Prostate gland (tissue), 2 donors: ENCODE measurements at regions not wholly inside any gene's neighbourhood (a gene's known extent, or its start where the extent isn't known, plus 50 kb on each side); places are given as distances from the start of the nearest gene placed in this dataset.

Experiments used
- DNase-seq: peaks from one replicate; pipeline ENCODE4 v3.0.0-alpha.2; 2019; ENCODE audit warnings: low spot score
- H3K27ac ChIP-seq, 2 donors: fragments of 200-600 bp; sonication (generic); 2 replicates each; pipeline ENCODE4 v1.5.1; 2017 to 2019
- H3K27me3 ChIP-seq: fragments of 200-600 bp; sonication (generic); replicated peaks from 2 replicates; pipeline ENCODE4 v1.5.1; 2019; ENCODE audit not compliant: insufficient read depth
- H3K36me3 ChIP-seq, 2 donors: fragments of 200-600 bp; sonication (generic); 1 replicate in 1 of 2; 2 replicates in 1 of 2; pipeline versions ENCODE4 v1.5.1 to v1.8.1; 2017 to 2019
- H3K4me1 ChIP-seq: fragments of 200-600 bp; sonication (generic); replicated peaks from 2 replicates; pipeline ENCODE4 v1.5.1; 2019
- H3K4me3 ChIP-seq, 2 donors: fragments of 200-600 bp; sonication (generic); 2 replicates each; pipeline ENCODE4 v1.5.1; 2017 to 2019
- H3K9me3 ChIP-seq: fragments of 200-600 bp; sonication (generic); 2 replicates; pipeline ENCODE4 v1.5.1; 2017
- CTCF ChIP-seq, 4 experiments: fragments of 200-600 bp in 2 of 4; fragments of 450-650 bp in 2 of 4; sonication (generic) in 2 of 4; IDR thresholded peaks; 1 replicate in 3 of 4; 2 replicates in 1 of 4; pipeline ENCODE4 v1.5.1; 2016 to 2019; ENCODE audit warnings: antibody characterized with exemption in 4 of 4, mild to moderate bottlenecking in 2 of 4, moderate library complexity in 2 of 4
- POLR2A ChIP-seq: fragments of 450-650 bp; IDR thresholded peaks from one replicate; pipeline ENCODE4 v1.6.1; 2016; ENCODE audit warnings: antibody characterized with exemption, mild to moderate bottlenecking
- POLR2AphosphoS5 ChIP-seq: sonication (generic); formaldehyde crosslinking; IDR thresholded peaks from one replicate; pipeline ENCODE4 v1.6.1; 2017; ENCODE audit warnings: antibody characterized with exemption
- WGBS: methylation state at CpG from one replicate; pipeline ENCODE4 v1.1.5; 2018; 5-methylcytosine and 5-hydroxymethylcytosine counted together
- intact Hi-C: fragments of 100-400 bp; cut with DNase I; formaldehyde crosslinking; loops from one replicate; pipeline ENCODE4 v1.14.2; 2022

GRCh38 chr20:11780765-11781369 is 136.8 kb upstream of the BTBD3 start:
- DNase-seq, result no peak
- Histone ChIP-seq H3K9me3 (no peaks in the 10 kb centered on the region), H3K27me3 (no peaks in the 10 kb centered on the region), H3K4me3 (no peak overlapping the region), H3K27ac (no peak overlapping the region), H3K36me3 (no peaks in the 10 kb centered on the region), H3K4me1 (no peaks in the 10 kb centered on the region)
- WGBS, result 65% methylated on average over 2 of the region's 2 CpGs
- intact Hi-C loops, result no loop called here
- TF ChIP-seq CTCF (IDR thresholded peaks at IDR 0.05), result no peak
- no peak for TF ChIP-seq POLR2AphosphoS5
- TF ChIP-seq POLR2A, result no peak

GRCh38 chr20:11783102-11783850 is 134.4 kb upstream of the BTBD3 start:
- no peak for TF ChIP-seq POLR2A
- no peak for TF ChIP-seq CTCF (IDR thresholded peaks at IDR 0.05)
- TF ChIP-seq POLR2AphosphoS5, result no peak
- H3K9me3 ChIP-seq, result no peaks in the 10 kb centered on the region
- DNase-seq, result no peak
- H3K27me3 ChIP-seq, result no peaks in the 10 kb centered on the region
- intact Hi-C loops, result no loop called here
- H3K27ac ChIP-seq, result no peak overlapping the region
- no peak overlapping the region for H3K4me3 ChIP-seq
- no peaks in the 10 kb centered on the region for H3K36me3 ChIP-seq
- H3K4me1 ChIP-seq, result no peaks in the 10 kb centered on the region
- 90% methylated on average over 6 of the region's 6 CpGs for WGBS

- 95% methylated on average over 4 of the region's 4 CpGs for WGBS
- intact Hi-C loops, result no loop called here
- DNase-seq, result no peak
- Histone ChIP-seq H3K9me3 (no peaks in the 10 kb centered on the region), H3K4me1 (no peaks in the 10 kb centered on the region), H3K27ac (no peak overlapping the region), H3K27me3 (no peaks in the 10 kb centered on the region), H3K36me3 (no peaks in the 10 kb centered on the region), H3K4me3 (no peak overlapping the region)
- TF ChIP-seq POLR2A (no peak), CTCF (IDR thresholded peaks at IDR 0.05) (no peak), POLR2AphosphoS5 (no peak)
Measured at GRCh38 chr20:11785885-11786507, 131.7 kb upstream of the BTBD3 start.

- 92% methylated on average over 1 of the region's 1 CpG for WGBS
- no peaks in the 10 kb centered on the region for H3K36me3 ChIP-seq
- H3K4me3 ChIP-seq, result no peak overlapping the region
- H3K4me1 ChIP-seq, result no peaks in the 10 kb centered on the region
- no peak overlapping the region for H3K27ac ChIP-seq
- TF ChIP-seq POLR2AphosphoS5, result no peak
- TF ChIP-seq POLR2A, result no peak
- TF ChIP-seq CTCF (IDR thresholded peaks at IDR 0.05), result no peak
- no peaks in the 10 kb centered on the region for H3K9me3 ChIP-seq
- intact Hi-C loops, result no loop called here
- DNase-seq, result no peak
- H3K27me3 ChIP-seq, result no peaks in the 10 kb centered on the region
Measured at GRCh38 chr20:11790046-11790445, 127.6 kb upstream of the BTBD3 start.
